ENCODE measurements at regions not wholly inside any gene's neighbourhood (a gene's known extent, or its start where the extent isn't known, plus 50 kb on each side); places are given as distances from the start of the nearest gene placed in this dataset.

- TF ChIP-seq CTCF (IDR thresholded peaks at IDR 0.05 in 2 of 3, conservative IDR thresholded peaks at IDR 0.05 in 1 of 3; ENCODE audit: borderline replicate concordance in 1 of 3, insufficient read depth in 1 of 3, low read depth in 2 of 3, low read length in 2 of 3) = no peak
- no peaks in the 10 kb centered on the region for H3K9me2 ChIP-seq (ENCODE audit: insufficient read depth)
- no peak overlapping the region for H3K4me2 ChIP-seq (ENCODE audit: low read length)
- H3K4me3 ChIP-seq (replicated peaks in 1 of 2; ENCODE audit: low read depth in 1 of 2, low read length in 2 of 2) = no peak overlapping the region
- H3K9me3 ChIP-seq (ENCODE audit: control insufficient read depth in 1 of 2, insufficient read depth in 1 of 2, low read depth in 1 of 2, low read length in 2 of 2) = no peaks in the 10 kb centered on the region
- no peaks in the 10 kb centered on the region for H3K79me2 ChIP-seq (ENCODE audit: insufficient read depth, low read length)
- CTCF ChIA-PET = no interaction called here
- no peaks in the 10 kb centered on the region for H3K27me3 ChIP-seq (ENCODE audit: insufficient read depth, low read length)
- no peak for DNase-seq (ENCODE audit: low read depth, low spot score)
- RAD21 ChIA-PET (ENCODE audit: low non-redundant PET in 1 of 2, low total read pairs in 2 of 2, uncharacterized antibody in 2 of 2, unreplicated experiment in 2 of 2) = no interaction called here
- no TSS peak for BruUV-seq (replicated peaks)
- H3K4me1 ChIP-seq (ENCODE audit: control insufficient read depth in 1 of 2, insufficient read depth in 2 of 2, low read length in 2 of 2) = no peaks in the 10 kb centered on the region
- H3K9ac ChIP-seq (ENCODE audit: low read length) = no peak overlapping the region
- no peak overlapping the region for H2AFZ ChIP-seq (ENCODE audit: low read depth, low read length, poor library complexity, severe bottlenecking)
- intact Hi-C loops (cut with micrococcal nuclease) = no loop called here
- POLR2A ChIA-PET = no interaction called here
- no peak for ATAC-seq
- H3K36me3 ChIP-seq (ENCODE audit: control insufficient read depth in 1 of 2, insufficient read depth in 2 of 2, low read length in 2 of 2) = no peaks in the 10 kb centered on the region
- H4K20me1 ChIP-seq (ENCODE audit: insufficient read depth) = no peaks in the 10 kb centered on the region
- no peak overlapping the region for H3K27ac ChIP-seq (ENCODE audit: low read depth, low read length)
Measured at GRCh38 chr14:96722736-96723135, 74.4 kb upstream of the VRK1 start.

GRCh38 chr14:96723946-96724345 lies 73.2 kb upstream of the VRK1 start:
- H3K27ac ChIP-seq (ENCODE audit: low read depth, low read length) = no peak overlapping the region

More at GRCh38 chr14:96723946-96724345, 73.2 kb upstream of the VRK1 start:
- ATAC-seq (no peak), DNase-seq (ENCODE audit: low read depth, low spot score) (no peak)
- Histone ChIP-seq H2AFZ (ENCODE audit: low read depth, low read length, poor library complexity, severe bottlenecking) (no peak overlapping the region), H3K9ac (ENCODE audit: low read length) (no peak overlapping the region), H3K36me3 (ENCODE audit: control insufficient read depth in 1 of 2, insufficient read depth in 2 of 2, low read length in 2 of 2) (no peaks in the 10 kb centered on the region), H3K79me2 (ENCODE audit: insufficient read depth, low read length) (no peaks in the 10 kb centered on the region), H3K27me3 (ENCODE audit: insufficient read depth, low read length) (peaks cover 5% of the 10 kb centered on the region; the same call in 1 of the 2 replicates), H3K4me1 (ENCODE audit: control insufficient read depth in 1 of 2, insufficient read depth in 2 of 2, low read length in 2 of 2) (no peaks in the 10 kb centered on the region), H3K4me3 (replicated peaks in 1 of 2; ENCODE audit: low read depth in 1 of 2, low read length in 2 of 2) (no peak overlapping the region), H4K20me1 (ENCODE audit: insufficient read depth) (no peaks in the 10 kb centered on the region), H3K9me2 (ENCODE audit: insufficient read depth) (no peaks in the 10 kb centered on the region), H3K9me3 (ENCODE audit: control insufficient read depth in 1 of 2, insufficient read depth in 1 of 2, low read depth in 1 of 2, low read length in 2 of 2) (no peaks in the 10 kb centered on the region), H3K4me2 (ENCODE audit: low read length) (no peak overlapping the region)
- no peak for TF ChIP-seq POLR2AphosphoS5 (IDR thresholded peaks at IDR 0.05; ENCODE audit: low read depth, low read length)
- TF ChIP-seq EZH2 (IDR thresholded peaks at IDR 0.05) = no peak
- TF ChIP-seq ELF1 (IDR thresholded peaks at IDR 0.05; ENCODE audit: borderline replicate concordance, low read depth) = no peak
- no peak for TF ChIP-seq ZFX (IDR thresholded peaks at IDR 0.05)
- TF ChIP-seq JUND (IDR thresholded peaks at IDR 0.05) = no peak
- no peak for TF ChIP-seq RAD21 (IDR thresholded peaks at IDR 0.05; ENCODE audit: low read depth)
- TF ChIP-seq ATF3 (IDR thresholded peaks at IDR 0.05) = no peak
- ChIA-PET POLR2A (no interaction called here), RAD21 (ENCODE audit: low non-redundant PET in 1 of 2, low total read pairs in 2 of 2, uncharacterized antibody in 2 of 2, unreplicated experiment in 2 of 2) (no interaction called here), CTCF (no interaction called here)
- intact Hi-C loops (cut with micrococcal nuclease) = no loop called here
- BruUV-seq (replicated peaks) = no TSS peak
